HG03045 (cell line): ENCODE measurements at regions not wholly inside any gene's neighbourhood (a gene's known extent, or its start where the extent isn't known, plus 50 kb on each side); places are given as distances from the start of the nearest gene placed in this dataset.
"Not testable (repeated sequence)": the region's sequence is repeated elsewhere in the genome, so short reads cannot be mapped to it uniquely, and the experiment has no call there.

Experiments
- ATAC-seq: cut with Tn5 transposase; IDR thresholded peaks from one replicate; pipeline ENCODE4 v1.9.1; 2021; ENCODE audit warnings: mild to moderate bottlenecking, moderate library complexity; ENCODE audit not compliant: unreplicated experiment

- ATAC-seq, result peak; percentile 83
Observed at GRCh38 chr3:27632431-27633223, 89.5 kb downstream of the EOMES start.

- ATAC-seq, result no peak
Observed at GRCh38 chr3:27630885-27631284, 91.2 kb downstream of the EOMES start.

GRCh38 chr3:27629366-27629765 lies 92.8 kb downstream of the EOMES start:
- no peak for ATAC-seq

GRCh38 chr3:27628026-27628750 lies 93.9 kb downstream of the EOMES start:
- no peak for ATAC-seq

- ATAC-seq, result no peak
Observed at GRCh38 chr3:27626596-27627118, 95.5 kb downstream of the EOMES start.

- no peak for ATAC-seq
Observed at GRCh38 chr3:27625864-27626263, 96.3 kb downstream of the EOMES start.

GRCh38 chr3:27623085-27623753 lies 98.9 kb downstream of the EOMES start:
- ATAC-seq, result no peak

- ATAC-seq, result no peak
Observed at GRCh38 chr3:27617552-27617951, 104.6 kb downstream of the EOMES start.

- ATAC-seq, result no peak
Observed at GRCh38 chr3:27616031-27616430, 106.1 kb downstream of the EOMES start.

GRCh38 chr3:27615555-27615954 lies 106.6 kb downstream of the EOMES start:
- no peak for ATAC-seq

- ATAC-seq, result no peak
Observed at GRCh38 chr3:27614592-27614991, 107.5 kb downstream of the EOMES start.

GRCh38 chr3:27613846-27614500 lies 108.2 kb downstream of the EOMES start:
- no peak for ATAC-seq

- ATAC-seq, result no peak
Observed at GRCh38 chr3:27610800-27611525, 111.2 kb downstream of the EOMES start.

- ATAC-seq, result no peak
Observed at GRCh38 chr3:27607370-27607769, 114.8 kb downstream of the EOMES start.

- ATAC-seq, result no peak
Observed at GRCh38 chr3:27606537-27606936, 115.6 kb downstream of the EOMES start.

- not testable (repeated sequence) for ATAC-seq
Observed at GRCh38 chr3:27601311-27601710, 117.1 kb upstream of the SLC4A7 start.

- ATAC-seq, result not testable (repeated sequence)
Observed at GRCh38 chr3:27599741-27600140, 115.6 kb upstream of the SLC4A7 start.

GRCh38 chr3:27596921-27597320 lies 112.7 kb upstream of the SLC4A7 start:
- ATAC-seq, result no peak

- ATAC-seq, result peak; percentile 74
Observed at GRCh38 chr3:27596334-27596841, 112.2 kb upstream of the SLC4A7 start.

- ATAC-seq, result no peak
Observed at GRCh38 chr3:27594096-27594690, 110.0 kb upstream of the SLC4A7 start.
